K562 (cell line): ENCODE measurements at regions not wholly inside any gene's neighbourhood (a gene's known extent, or its start where the extent isn't known, plus 50 kb on each side); places are given as distances from the start of the nearest gene placed in this dataset.

ENCODE experiments used
- ATAC-seq: fragments of 200-7000 bp; cut with Tn5 transposase; 3 replicates; pipeline ENCODE4 v1.9.1; 2020; ENCODE audit warnings: moderate library complexity
- BruUV-seq: library from RNA; stranded (reverse); fragments of 400-500 nt; replicated peaks from 2 replicates; lab custom pipeline; 2021; lab: Mats Ljungman, UMichigan
- CTCF ChIA-PET: fragments of 300-600 bp; formaldehyde crosslinking; extraction: SDS; loops from one replicate; lab custom pipeline; 2021; ENCODE audit warnings: low intra/inter-chr PET ratio; lab: Yijun Ruan, JAX
- POLR2A ChIA-PET: fragments of 300-600, 350-650 bp; sonication (Branson Sonifier 250); formaldehyde crosslinking; extraction: SDS; loops from one replicate; lab custom pipeline; 2021; ENCODE audit warnings: antibody characterized with exemption, inconsistent platforms; lab: Yijun Ruan, JAX
- DNase-seq, 4 experiments: peaks; one replicate each; pipeline versions ENCODE4 v3.0.0 to v3.0.0-alpha.2; 2011 to 2018; ENCODE audit warnings: low spot score in 3 of 4, mixed read lengths in 3 of 4; ENCODE audit errors: extremely low read depth in 1 of 4
- FAIRE-seq: peaks from 2 replicates; lab custom pipeline; 2011; peaks lifted over from hg19 to GRCh38; lab: Jason Lieb, UNC
- H2AFZ ChIP-seq: 2 replicates; pipeline ENCODE4 v1.6.0; 2011; ENCODE audit warnings: low read depth, low read length, control low read depth, inconsistent platforms
- H3K27ac ChIP-seq: fragments of 200-600 bp; 3 replicates; pipeline ENCODE4 v1.8.0; 2011; ENCODE audit warnings: low read depth, mild to moderate bottlenecking, control low read depth, inconsistent platforms, low read length, moderate library complexity, mixed read lengths; ENCODE audit errors: extremely low read depth
- H3K27me3 ChIP-seq, 2 experiments: fragments of 300-600 bp in 1 of 2; 2 replicates in 1 of 2; 3 replicates in 1 of 2; pipeline versions ENCODE4 v1.6.0 to v1.8.0; 2011; ENCODE audit warnings: inconsistent platforms in 2 of 2, low read length in 2 of 2, mild to moderate bottlenecking in 1 of 2, mixed read lengths in 1 of 2, moderate library complexity in 1 of 2; ENCODE audit not compliant: control insufficient read depth in 2 of 2, insufficient read depth in 2 of 2
- H3K36me3 ChIP-seq: fragments of 300-600 bp; 3 replicates; pipeline ENCODE4 v1.8.0; 2011; ENCODE audit warnings: mild to moderate bottlenecking, low read length, inconsistent platforms; ENCODE audit not compliant: control insufficient read depth, insufficient read depth
- H3K4me1 ChIP-seq, 2 experiments: fragments of 200-600 bp in 1 of 2; replicated peaks in 1 of 2; 2 replicates in 1 of 2; 3 replicates in 1 of 2; pipeline versions ENCODE4 v1.5.1 to v1.8.0; 2011; ENCODE audit warnings: inconsistent platforms in 2 of 2, low read length in 2 of 2, mild to moderate bottlenecking in 1 of 2, mixed read lengths in 1 of 2, moderate library complexity in 1 of 2; ENCODE audit not compliant: control insufficient read depth in 2 of 2, insufficient read depth in 2 of 2
- H3K4me2 ChIP-seq: 2 replicates; pipeline ENCODE4 v1.6.1; 2011; ENCODE audit warnings: low read length, control low read depth, inconsistent platforms, mixed read lengths; ENCODE audit not compliant: insufficient read depth
- H3K4me3 ChIP-seq: fragments of 200-600 bp; sonication (generic), shearing (Covaris generic); 2 replicates; pipeline ENCODE4 v1.5.1; 2016; ENCODE audit warnings: control low read depth, inconsistent platforms
- H3K79me2 ChIP-seq: fragments of 200-600 bp; 3 replicates; pipeline ENCODE4 v1.8.0; 2011; ENCODE audit warnings: low read length, inconsistent platforms; ENCODE audit not compliant: control insufficient read depth, insufficient read depth
- H3K9ac ChIP-seq, 2 experiments: 2 replicates each; pipeline versions ENCODE4 v1.6.0 to v1.6.1; 2011; ENCODE audit warnings: low read depth in 2 of 2, low read length in 2 of 2, control low read depth in 1 of 2, inconsistent platforms in 1 of 2, mild to moderate bottlenecking in 1 of 2, mixed read lengths in 1 of 2; ENCODE audit not compliant: insufficient read depth in 1 of 2
- H3K9me1 ChIP-seq: one replicate; pipeline ENCODE4 v1.6.0; 2011; ENCODE audit warnings: inconsistent platforms, mild to moderate bottlenecking, low read length, moderate library complexity; ENCODE audit not compliant: control insufficient read depth, insufficient read depth
- H3K9me3 ChIP-seq: replicated peaks from 2 replicates; pipeline ENCODE4 v1.5.1; 2011; ENCODE audit warnings: low read depth, low read length, inconsistent platforms; ENCODE audit not compliant: control insufficient read depth, insufficient read depth
- H4K20me1 ChIP-seq: replicated peaks from 2 replicates; pipeline ENCODE4 v1.6.1; 2011; ENCODE audit warnings: low read length, inconsistent platforms, mixed read lengths; ENCODE audit not compliant: control insufficient read depth, insufficient read depth
- CBFA2T2 ChIP-seq: fragments of 450-650 bp; conservative IDR thresholded peaks from 2 replicates; pipeline ENCODE4 v1.6.1; 2017; ENCODE audit warnings: mild to moderate bottlenecking
- DMBX1 ChIP-seq: fragments of 250-450 bp; sonication (Bioruptor Pico); IDR thresholded peaks from 2 replicates; pipeline ENCODE4 v1.8.0; 2022; ENCODE audit warnings: inconsistent platforms, mild to moderate bottlenecking, moderate library complexity, borderline replicate concordance
- ESRRB ChIP-seq: fragments of 250-450 bp; sonication (Bioruptor Pico); IDR thresholded peaks from 2 replicates; pipeline ENCODE4 v1.5.0; 2020; ENCODE audit warnings: mild to moderate bottlenecking, moderate library complexity, borderline replicate concordance
- HNRNPUL1 ChIP-seq: fragments of 200-400 bp; formaldehyde crosslinking; IDR thresholded peaks from 2 replicates; pipeline ENCODE4 v1.6.1; 2017; ENCODE audit warnings: low read length
- KAT8 ChIP-seq: fragments of 450-650 bp; IDR thresholded peaks from 2 replicates; pipeline ENCODE4 v1.6.1; 2016; ENCODE audit warnings: low read depth, mild to moderate bottlenecking
- NFE2L1 ChIP-seq: fragments of 450-650 bp; IDR thresholded peaks from 2 replicates; pipeline ENCODE4 v1.6.1; 2016; ENCODE audit warnings: missing genetic modification characterization, low read depth, mild to moderate bottlenecking, missing compliant biosample characterization, moderate library complexity, borderline replicate concordance
- NRF1 ChIP-seq, 2 experiments: fragments of 450-650 bp; IDR thresholded peaks in 1 of 2; conservative IDR thresholded peaks in 1 of 2; 2 replicates each; pipeline ENCODE4 v1.6.1; 2014; ENCODE audit warnings: mild to moderate bottlenecking in 2 of 2
- POLR3A ChIP-seq: IDR thresholded peaks from 2 replicates; pipeline ENCODE4 v1.6.1; 2011; ENCODE audit warnings: borderline replicate concordance, mild to moderate bottlenecking, moderate library complexity; ENCODE audit not compliant: insufficient read length, insufficient read depth; ENCODE audit errors: extremely low read depth
- PYGO2 ChIP-seq: fragments of 450-650 bp; IDR thresholded peaks from 2 replicates; pipeline ENCODE4 v1.6.1; 2016; ENCODE audit warnings: mild to moderate bottlenecking, missing genetic modification characterization, moderate library complexity, missing compliant biosample characterization
- RAD51 ChIP-seq: fragments of 450-650 bp; IDR thresholded peaks from 2 replicates; pipeline ENCODE4 v1.7.1; 2016; ENCODE audit warnings: low read depth, mild to moderate bottlenecking, borderline replicate concordance
- RHOXF2B ChIP-seq: fragments of 250-450 bp; sonication (Bioruptor Pico); conservative IDR thresholded peaks from 2 replicates; pipeline ENCODE4 v1.5.1; 2021
- SRF ChIP-seq, 2 experiments: fragments of 250-450, 450-650 bp in 1 of 2; sonication (Bioruptor Pico) in 1 of 2; sonication (generic) in 1 of 2; formaldehyde crosslinking; IDR thresholded peaks; 2 replicates each; pipeline versions ENCODE4 v1.5.0 to v1.5.1; 2020 to 2022; ENCODE audit warnings: mild to moderate bottlenecking in 1 of 2, missing genetic modification reagents in 1 of 2
- YBX1 ChIP-seq: fragments of 450-650 bp; IDR thresholded peaks from 2 replicates; pipeline ENCODE4 v1.7.1; 2016; ENCODE audit warnings: mild to moderate bottlenecking
- ZBTB1 ChIP-seq: sonication (generic); formaldehyde crosslinking; IDR thresholded peaks from 2 replicates; pipeline ENCODE4 v1.8.1; 2023; ENCODE audit warnings: missing genetic modification reagents, low read depth, mild to moderate bottlenecking, borderline replicate concordance
- ZC3H8 ChIP-seq: fragments of 450-650 bp; IDR thresholded peaks from 2 replicates; pipeline ENCODE4 v1.6.1; 2017
- ZNF239 ChIP-seq: fragments of 250-450 bp; sonication (Bioruptor Pico); IDR thresholded peaks from 2 replicates; pipeline ENCODE4 v1.4.0; 2020; ENCODE audit warnings: mild to moderate bottlenecking
- WGBS: fragments of 100-300 bp; shearing (Covaris generic); methylation state at CpG from one replicate; pipeline ENCODE4 v1.1.6; 2016; ENCODE audit warnings: low coverage, mixed read lengths; ENCODE audit not compliant: insufficient coverage; ENCODE audit errors: missing lambda C conversion rate; 5-methylcytosine and 5-hydroxymethylcytosine counted together
- in situ Hi-C: fragments of 300-500 bp; cut with MboI; formaldehyde crosslinking; loops from 4 replicates; pipeline ENCODE4 v1.15.0; 2018; ENCODE audit warnings: inconsistent platforms, mixed read lengths
- intact Hi-C: fragments of 100-400 bp; cut with micrococcal nuclease; formaldehyde crosslinking; loops from 2 replicates; pipeline ENCODE4 v1.14.2; 2022
- TF ChIP-seq, protein P1 (sequence below): fragments of 450-650 bp; IDR thresholded peaks from 2 replicates; pipeline ENCODE4 v1.6.1; 2017; ENCODE audit warnings: mild to moderate bottlenecking, moderate library complexity
- TF ChIP-seq, protein P2 (sequence below), 2 experiments: IDR thresholded peaks; 2 replicates each; pipeline ENCODE4 v1.6.1; 2012; ENCODE audit warnings: improper control_type of control experiment in 2 of 2, low read depth in 2 of 2, low read length in 2 of 2, borderline replicate concordance in 1 of 2
- TF ChIP-seq, protein P3 (sequence below): sonication (generic); formaldehyde crosslinking; IDR thresholded peaks from 2 replicates; pipeline ENCODE4 v1.5.0; 2020; ENCODE audit warnings: missing genetic modification reagents

DNA sequence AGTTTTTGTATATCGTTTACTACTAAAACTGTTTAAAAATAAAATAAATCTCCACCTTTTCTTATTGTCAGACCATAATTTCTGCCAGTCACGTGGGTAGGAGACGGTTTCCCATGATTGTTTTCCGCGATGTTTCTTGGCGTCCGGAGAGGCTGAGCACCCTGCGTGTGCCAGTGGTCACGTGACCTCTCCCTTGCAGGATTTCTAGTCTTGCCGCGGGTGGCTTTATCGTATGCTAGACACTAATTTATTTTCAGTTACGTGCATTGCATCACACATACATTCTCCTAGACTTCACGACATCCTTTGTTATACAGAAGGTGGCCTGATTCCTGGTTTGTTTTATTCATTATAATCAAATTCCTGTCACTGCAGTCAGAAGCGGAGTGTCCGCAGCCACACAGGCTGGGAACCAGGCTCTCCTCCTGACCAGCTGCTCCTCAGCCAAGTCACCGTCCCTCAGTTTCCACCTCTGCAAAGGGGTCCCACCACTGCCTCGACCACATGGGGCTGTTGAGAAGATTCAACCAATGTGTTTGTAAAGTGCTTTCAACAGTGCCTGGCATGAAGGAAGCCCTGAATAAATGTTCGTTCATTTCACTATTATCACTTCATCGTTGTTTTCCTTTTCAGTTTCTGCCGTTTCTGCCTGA is 203.2 kb upstream of the PPP2R2D start:
- no peak overlapping the region for H2AFZ ChIP-seq
- BruUV-seq = no TSS peak
- H3K9me1 ChIP-seq = no peaks in the 10 kb centered on the region
- H3K36me3 ChIP-seq = no peaks in the 10 kb centered on the region
- H3K9ac ChIP-seq = no peak overlapping the region
- in situ Hi-C loops (no loop called here), intact Hi-C loops (no loop called here)
- ChIA-PET POLR2A (no interaction called here), CTCF (no interaction called here)
- H3K4me1 ChIP-seq = no peaks in the 10 kb centered on the region
- no peak overlapping the region for H3K4me2 ChIP-seq
- H3K9me3 ChIP-seq = no peaks in the 10 kb centered on the region
- H3K27ac ChIP-seq = no peak overlapping the region
- 7% methylated on average over 20 of the region's 21 CpGs for WGBS
- FAIRE-seq = no peak
- H3K4me3 ChIP-seq = no peak overlapping the region
- ATAC-seq = no peak
- no peaks in the 10 kb centered on the region for H3K79me2 ChIP-seq
- no peak for DNase-seq
- peaks cover 0 to 1% of the 10 kb centered on the region in 2 experiments; a peak in 2 of 5 replicates for H3K27me3 ChIP-seq
- no peaks in the 10 kb centered on the region for H4K20me1 ChIP-seq
- TF ChIP-seq PYGO2 (tag) (no peak), NFE2L1 (tag) (no peak), SRF (CRISPR knock-in tag; IDR thresholded peaks at IDR 0.05) (no peak), NRF1 (conservative IDR thresholded peaks at IDR 0.05 in 1 of 2, IDR thresholded peaks at IDR 0.05 in 1 of 2) (no peak), RHOXF2B (no peak), ESRRB (CRISPR knock-in tag) (no peak), CBFA2T2 (0 out of 2 replicates have a peak, but pooled peaks have one; percentile 27), ZBTB1 (no peak), RAD51 (peak; percentile 81), DMBX1 (no peak), KAT8 (no peak), HNRNPUL1 (no peak), YBX1 (no peak), ZC3H8 (no peak), POLR3A (no peak), ZNF239 (CRISPR knock-in tag) (no peak)
- TF ChIP-seq, protein P1, sequence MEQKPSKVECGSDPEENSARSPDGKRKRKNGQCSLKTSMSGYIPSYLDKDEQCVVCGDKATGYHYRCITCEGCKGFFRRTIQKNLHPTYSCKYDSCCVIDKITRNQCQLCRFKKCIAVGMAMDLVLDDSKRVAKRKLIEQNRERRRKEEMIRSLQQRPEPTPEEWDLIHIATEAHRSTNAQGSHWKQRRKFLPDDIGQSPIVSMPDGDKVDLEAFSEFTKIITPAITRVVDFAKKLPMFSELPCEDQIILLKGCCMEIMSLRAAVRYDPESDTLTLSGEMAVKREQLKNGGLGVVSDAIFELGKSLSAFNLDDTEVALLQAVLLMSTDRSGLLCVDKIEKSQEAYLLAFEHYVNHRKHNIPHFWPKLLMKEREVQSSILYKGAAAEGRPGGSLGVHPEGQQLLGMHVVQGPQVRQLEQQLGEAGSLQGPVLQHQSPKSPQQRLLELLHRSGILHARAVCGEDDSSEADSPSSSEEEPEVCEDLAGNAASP = no peak
- TF ChIP-seq, protein P2, sequence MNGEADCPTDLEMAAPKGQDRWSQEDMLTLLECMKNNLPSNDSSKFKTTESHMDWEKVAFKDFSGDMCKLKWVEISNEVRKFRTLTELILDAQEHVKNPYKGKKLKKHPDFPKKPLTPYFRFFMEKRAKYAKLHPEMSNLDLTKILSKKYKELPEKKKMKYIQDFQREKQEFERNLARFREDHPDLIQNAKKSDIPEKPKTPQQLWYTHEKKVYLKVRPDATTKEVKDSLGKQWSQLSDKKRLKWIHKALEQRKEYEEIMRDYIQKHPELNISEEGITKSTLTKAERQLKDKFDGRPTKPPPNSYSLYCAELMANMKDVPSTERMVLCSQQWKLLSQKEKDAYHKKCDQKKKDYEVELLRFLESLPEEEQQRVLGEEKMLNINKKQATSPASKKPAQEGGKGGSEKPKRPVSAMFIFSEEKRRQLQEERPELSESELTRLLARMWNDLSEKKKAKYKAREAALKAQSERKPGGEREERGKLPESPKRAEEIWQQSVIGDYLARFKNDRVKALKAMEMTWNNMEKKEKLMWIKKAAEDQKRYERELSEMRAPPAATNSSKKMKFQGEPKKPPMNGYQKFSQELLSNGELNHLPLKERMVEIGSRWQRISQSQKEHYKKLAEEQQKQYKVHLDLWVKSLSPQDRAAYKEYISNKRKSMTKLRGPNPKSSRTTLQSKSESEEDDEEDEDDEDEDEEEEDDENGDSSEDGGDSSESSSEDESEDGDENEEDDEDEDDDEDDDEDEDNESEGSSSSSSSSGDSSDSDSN (IDR thresholded peaks at IDR 0.05; ENCODE audit: borderline replicate concordance in 1 of 2, low read depth in 2 of 2, low read length in 2 of 2) = no peak
- TF ChIP-seq, protein P3, sequence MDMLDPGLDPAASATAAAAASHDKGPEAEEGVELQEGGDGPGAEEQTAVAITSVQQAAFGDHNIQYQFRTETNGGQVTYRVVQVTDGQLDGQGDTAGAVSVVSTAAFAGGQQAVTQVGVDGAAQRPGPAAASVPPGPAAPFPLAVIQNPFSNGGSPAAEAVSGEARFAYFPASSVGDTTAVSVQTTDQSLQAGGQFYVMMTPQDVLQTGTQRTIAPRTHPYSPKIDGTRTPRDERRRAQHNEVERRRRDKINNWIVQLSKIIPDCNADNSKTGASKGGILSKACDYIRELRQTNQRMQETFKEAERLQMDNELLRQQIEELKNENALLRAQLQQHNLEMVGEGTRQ (CRISPR knock-in tag) = peak; percentile 47
